Activated B cell treated with CpG ODN at 0.5 μM for 24 hours (primary cell): ENCODE measurements at regions not wholly inside any gene's neighbourhood (a gene's known extent, or its start where the extent isn't known, plus 50 kb on each side); places are given as distances from the start of the nearest gene placed in this dataset.

Experiments
- ATAC-seq: fragments of 200-7000 bp; cut with Tn5 transposase; one replicate; pipeline ENCODE4 v1.10.0; 2021; ENCODE audit warnings: low read depth, mild to moderate bottlenecking, moderate library complexity
- CTCF ChIA-PET: fragments of 350-600 bp; sonication (Branson Sonifier 250); formaldehyde crosslinking; loops from one replicate; lab custom pipeline; 2021; ENCODE audit warnings: antibody characterized with exemption; lab: Charles Lee
- POLR2A ChIA-PET: fragments of 350-600 bp; sonication (Branson Sonifier 250); formaldehyde crosslinking; loops from one replicate; lab custom pipeline; 2021; ENCODE audit warnings: antibody characterized with exemption; lab: Charles Lee
- DNase-seq: peaks from one replicate; pipeline ENCODE4 v3.0.0; 2022
- H3K27ac Mint-ChIP-seq: one replicate; pipeline ENCODE4 v1.8.0; 2020; ENCODE audit warnings: mixed read lengths
- H3K27me3 Mint-ChIP-seq: one replicate; pipeline ENCODE4 v1.8.0; 2021; ENCODE audit warnings: mixed read lengths
- H3K36me3 Mint-ChIP-seq: one replicate; pipeline ENCODE4 v1.8.0; 2021; ENCODE audit warnings: low read depth, mixed read lengths
- H3K4me1 Mint-ChIP-seq: one replicate; pipeline ENCODE4 v1.8.0; 2021; ENCODE audit warnings: mixed read lengths
- H3K4me3 Mint-ChIP-seq: one replicate; pipeline ENCODE4 v1.8.0; 2020; ENCODE audit warnings: mild to moderate bottlenecking, mixed read lengths
- H3K9me3 Mint-ChIP-seq: one replicate; pipeline ENCODE4 v1.8.0; 2020; ENCODE audit warnings: mixed read lengths
- CTCF ChIP-seq: fragments of 200-600 bp; IDR thresholded peaks from one replicate; pipeline ENCODE4 v1.8.0; 2022; ENCODE audit warnings: antibody characterized with exemption, mild to moderate bottlenecking
- intact Hi-C: fragments of 100-400 bp; cut with micrococcal nuclease; formaldehyde crosslinking; loops from one replicate; pipeline ENCODE4 v1.15.1; 2024

- Mint-ChIP-seq H3K36me3 (no peaks in the 10 kb centered on the region), H3K9me3 (no peaks in the 10 kb centered on the region), H3K27me3 (no peaks in the 10 kb centered on the region), H3K4me3 (peak overlapping the region; percentile 44), H3K27ac (peak overlapping the region; percentile 93), H3K4me1 (peaks cover 91% of the 10 kb centered on the region)
- ATAC-seq (peak; percentile 45), DNase-seq (peak; percentile 79)
- intact Hi-C loops, result loop anchor here (1.0 to 10.0 kb wide), 6 partner anchors 33 to 224 kb away; no protein-coding TSS in a partner anchor
- no peak for TF ChIP-seq CTCF
- CTCF ChIA-PET, result interaction anchor here (0.9 to 6.7 kb wide), 18 partner anchors 11 to 250 kb away, joined by 3 to 47 read pairs (median 6); partner anchors contain the start of gene KLF13
- POLR2A ChIA-PET, result interaction anchor here (0.6 to 13.6 kb wide), 31 partner anchors 9 to 640 kb away, joined by 3 to 406 read pairs (median 8); partner anchors contain the start of gene KLF13
Observed at GRCh38 chr15:31263751-31264558, 62.7 kb upstream of the KLF13 start.

GRCh38 chr15:31264559-31265089 lies 62.0 kb upstream of the KLF13 start:
- H3K27ac Mint-ChIP-seq, result peak overlapping the region; percentile 93
- DNase-seq (no peak), ATAC-seq (no peak)
- no peak for TF ChIP-seq CTCF
- CTCF ChIA-PET, result interaction anchor here (0.9 to 6.7 kb wide), 18 partner anchors 11 to 226 kb away, joined by 3 to 47 read pairs (median 5); partner anchors contain the start of gene KLF13
- H3K36me3 Mint-ChIP-seq, result no peaks in the 10 kb centered on the region
- peak overlapping the region; percentile 44 for H3K4me3 Mint-ChIP-seq
- POLR2A ChIA-PET, result interaction anchor here (0.7 to 13.6 kb wide), 22 partner anchors 10 to 251 kb away, joined by 3 to 406 read pairs (median 10); partner anchors contain the start of gene KLF13
- H3K4me1 Mint-ChIP-seq, result peaks cover 90% of the 10 kb centered on the region
- no peaks in the 10 kb centered on the region for H3K9me3 Mint-ChIP-seq
- intact Hi-C loops, result loop anchor here (1.0 to 10.0 kb wide), 4 partner anchors 38 to 224 kb away; no protein-coding TSS in a partner anchor
- no peaks in the 10 kb centered on the region for H3K27me3 Mint-ChIP-seq

- Mint-ChIP-seq H3K4me1 (peaks cover 91% of the 10 kb centered on the region), H3K36me3 (no peaks in the 10 kb centered on the region), H3K27me3 (no peaks in the 10 kb centered on the region), H3K27ac (peak overlapping the region; percentile 93), H3K4me3 (peak overlapping the region; percentile 48), H3K9me3 (no peaks in the 10 kb centered on the region)
- POLR2A ChIA-PET, result interaction anchor here (0.9 to 13.6 kb wide), 23 partner anchors 9 to 223 kb away, joined by 4 to 406 read pairs (median 11); partner anchors contain the start of gene KLF13
- ATAC-seq, result peak; percentile 2
- TF ChIP-seq CTCF, result no peak
- CTCF ChIA-PET, result interaction anchor here (0.9 to 6.7 kb wide), 10 partner anchors 12 to 225 kb away, joined by 3 to 47 read pairs (median 5); partner anchors contain the start of gene KLF13
- peak; percentile 36 for DNase-seq
- intact Hi-C loops, result loop anchor here (2.0 to 10.0 kb wide), 2 partner anchors 38 to 100 kb away; no protein-coding TSS in a partner anchor
Observed at GRCh38 chr15:31265090-31265870, 61.4 kb upstream of the KLF13 start.

- Mint-ChIP-seq H3K27me3 (no peaks in the 10 kb centered on the region), H3K4me1 (peaks cover 91% of the 10 kb centered on the region), H3K4me3 (peak overlapping the region; percentile 79), H3K9me3 (no peaks in the 10 kb centered on the region), H3K27ac (peak overlapping the region; percentile 93), H3K36me3 (no peaks in the 10 kb centered on the region)
- peak; percentile 62 for DNase-seq
- intact Hi-C loops, result loop anchor here (1.0 to 10.0 kb wide), 6 partner anchors 19 to 99 kb away; partner anchors contain the start of gene KLF13
- CTCF ChIA-PET, result interaction anchor here (0.8 to 6.7 kb wide), 10 partner anchors 13 to 222 kb away, joined by 3 to 47 read pairs (median 5); partner anchors contain the start of gene KLF13
- peak; percentile 59 for ATAC-seq
- TF ChIP-seq CTCF, result no peak
- POLR2A ChIA-PET, result interaction anchor here (0.5 to 13.6 kb wide), 28 partner anchors 10 to 222 kb away, joined by 3 to 406 read pairs (median 6); partner anchors contain the start of gene KLF13
Observed at GRCh38 chr15:31265871-31266711, 60.5 kb upstream of the KLF13 start.
